ENCODE measurements at regions not wholly inside any gene's neighbourhood (a gene's known extent, or its start where the extent isn't known, plus 50 kb on each side); places are given as distances from the start of the nearest gene placed in this dataset.
"Not testable (repeated sequence)": the region's sequence is repeated elsewhere in the genome, so short reads cannot be mapped to it uniquely, and the experiment has no call there.

DNA sequence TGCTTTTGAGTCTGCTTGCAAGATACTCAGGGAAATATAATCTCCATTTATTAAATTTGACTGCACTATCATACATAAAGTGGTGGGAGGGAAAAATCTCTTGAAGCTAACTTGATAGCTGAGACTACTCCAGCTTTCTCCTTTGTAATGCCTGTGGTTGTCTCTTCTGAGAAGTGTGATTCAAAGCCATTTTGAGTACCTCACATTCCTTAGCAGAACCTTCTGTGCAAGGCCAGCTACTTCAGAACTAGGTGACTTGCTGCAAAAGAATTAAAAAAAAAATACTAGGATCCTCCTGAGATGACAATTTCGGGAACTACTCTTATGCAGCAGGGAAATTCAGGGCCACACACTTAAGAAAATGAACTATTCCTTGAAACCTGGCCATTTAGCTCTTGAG, 294.8 kb downstream of the MDFIC start:
- Histone ChIP-seq H3K36me3 (no peaks in the 10 kb centered on the region), H3K9me3 (no peaks in the 10 kb centered on the region), H3K4me1 (peaks cover 4 to 12% of the 10 kb centered on the region in 2 donors), H3K27me3 (no peaks in the 10 kb centered on the region), H3K27ac (peak overlapping the region in 2 of 3 donors; percentile 31 to 32), H3K4me3 (replicated peaks in 1 of 3) (no peak overlapping the region)
- intact Hi-C loops (cut with DNase I): no loop called here
- TF ChIP-seq POLR2A (IDR thresholded peaks at IDR 0.05): no peak
- TF ChIP-seq, protein P1, sequence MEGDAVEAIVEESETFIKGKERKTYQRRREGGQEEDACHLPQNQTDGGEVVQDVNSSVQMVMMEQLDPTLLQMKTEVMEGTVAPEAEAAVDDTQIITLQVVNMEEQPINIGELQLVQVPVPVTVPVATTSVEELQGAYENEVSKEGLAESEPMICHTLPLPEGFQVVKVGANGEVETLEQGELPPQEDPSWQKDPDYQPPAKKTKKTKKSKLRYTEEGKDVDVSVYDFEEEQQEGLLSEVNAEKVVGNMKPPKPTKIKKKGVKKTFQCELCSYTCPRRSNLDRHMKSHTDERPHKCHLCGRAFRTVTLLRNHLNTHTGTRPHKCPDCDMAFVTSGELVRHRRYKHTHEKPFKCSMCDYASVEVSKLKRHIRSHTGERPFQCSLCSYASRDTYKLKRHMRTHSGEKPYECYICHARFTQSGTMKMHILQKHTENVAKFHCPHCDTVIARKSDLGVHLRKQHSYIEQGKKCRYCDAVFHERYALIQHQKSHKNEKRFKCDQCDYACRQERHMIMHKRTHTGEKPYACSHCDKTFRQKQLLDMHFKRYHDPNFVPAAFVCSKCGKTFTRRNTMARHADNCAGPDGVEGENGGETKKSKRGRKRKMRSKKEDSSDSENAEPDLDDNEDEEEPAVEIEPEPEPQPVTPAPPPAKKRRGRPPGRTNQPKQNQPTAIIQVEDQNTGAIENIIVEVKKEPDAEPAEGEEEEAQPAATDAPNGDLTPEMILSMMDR (IDR thresholded peaks at IDR 0.05): no peak
- peak; percentile 23 to 29 for DNase-seq
- WGBS, 2 donors: 32 to 50% methylated on average over 1 of the region's 1 CpG

DNA sequence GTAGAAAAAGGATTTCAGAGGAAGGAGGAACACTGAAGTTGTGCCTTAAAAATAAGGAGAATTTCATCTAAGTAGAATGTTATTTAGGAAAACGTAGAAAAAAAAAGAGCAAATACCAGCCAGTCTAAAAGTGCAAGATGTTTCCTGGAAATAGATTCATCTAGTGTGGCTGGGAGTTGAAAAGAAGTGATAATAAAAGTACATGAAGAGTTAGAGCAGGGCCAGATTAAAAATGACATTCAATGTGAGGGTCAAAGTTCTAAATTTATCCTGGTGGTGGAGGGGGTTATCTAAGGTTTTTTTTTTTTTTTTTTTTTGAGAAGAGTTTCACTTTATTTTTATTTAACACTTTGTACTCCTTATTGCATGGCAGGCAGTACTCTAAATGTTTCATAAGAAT, 289.3 kb downstream of the MDFIC start:
- Histone ChIP-seq H3K9me3 (no peaks in the 10 kb centered on the region), H3K4me3 (replicated peaks in 1 of 3) (no peak overlapping the region), H3K27ac (no peak overlapping the region), H3K36me3 (no peaks in the 10 kb centered on the region), H3K27me3 (no peaks in the 10 kb centered on the region), H3K4me1 (peaks cover 0 to 2% of the 10 kb centered on the region in 2 donors)
- intact Hi-C loops (cut with DNase I): no loop called here
- 60 to 72% methylated on average over 1 of the region's 1 CpG for WGBS, 2 donors
- TF ChIP-seq POLR2A (IDR thresholded peaks at IDR 0.05): no peak
- TF ChIP-seq, protein P1 (IDR thresholded peaks at IDR 0.05): no peak
- no peak for DNase-seq

DNA sequence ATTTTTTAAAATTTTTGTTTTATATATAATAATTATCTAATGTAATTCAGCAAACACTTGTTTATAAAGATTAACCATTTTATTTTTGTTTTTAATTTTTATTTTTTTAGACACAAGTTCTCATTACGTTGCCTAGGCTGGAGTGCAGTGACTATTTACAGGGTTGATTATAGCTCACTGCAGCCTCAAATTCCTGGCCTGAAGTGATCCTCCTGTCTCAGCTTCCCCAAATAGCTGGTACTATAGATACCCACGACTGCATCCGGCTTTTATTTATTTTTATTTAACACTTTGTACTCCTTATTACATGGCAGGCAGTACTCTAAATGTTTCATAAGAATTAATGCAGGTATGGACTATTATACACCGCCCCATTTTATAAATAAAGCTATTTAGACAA, 288.7 kb downstream of the MDFIC start:
- no peak overlapping the region for H3K27ac ChIP-seq
- H3K4me3 ChIP-seq (replicated peaks in 1 of 3): no peak overlapping the region
- DNase-seq: no peak
- H3K4me1 ChIP-seq: no peaks in the 10 kb centered on the region
- WGBS, 2 donors: 79 to 81% methylated on average over 4 of the region's 4 CpGs
- H3K27me3 ChIP-seq: no peaks in the 10 kb centered on the region
- H3K9me3 ChIP-seq: no peaks in the 10 kb centered on the region
- intact Hi-C loops (cut with DNase I): no loop called here
- no peak for TF ChIP-seq POLR2A (IDR thresholded peaks at IDR 0.05)
- TF ChIP-seq, protein P1 (IDR thresholded peaks at IDR 0.05): no peak
- H3K36me3 ChIP-seq: no peaks in the 10 kb centered on the region

DNA sequence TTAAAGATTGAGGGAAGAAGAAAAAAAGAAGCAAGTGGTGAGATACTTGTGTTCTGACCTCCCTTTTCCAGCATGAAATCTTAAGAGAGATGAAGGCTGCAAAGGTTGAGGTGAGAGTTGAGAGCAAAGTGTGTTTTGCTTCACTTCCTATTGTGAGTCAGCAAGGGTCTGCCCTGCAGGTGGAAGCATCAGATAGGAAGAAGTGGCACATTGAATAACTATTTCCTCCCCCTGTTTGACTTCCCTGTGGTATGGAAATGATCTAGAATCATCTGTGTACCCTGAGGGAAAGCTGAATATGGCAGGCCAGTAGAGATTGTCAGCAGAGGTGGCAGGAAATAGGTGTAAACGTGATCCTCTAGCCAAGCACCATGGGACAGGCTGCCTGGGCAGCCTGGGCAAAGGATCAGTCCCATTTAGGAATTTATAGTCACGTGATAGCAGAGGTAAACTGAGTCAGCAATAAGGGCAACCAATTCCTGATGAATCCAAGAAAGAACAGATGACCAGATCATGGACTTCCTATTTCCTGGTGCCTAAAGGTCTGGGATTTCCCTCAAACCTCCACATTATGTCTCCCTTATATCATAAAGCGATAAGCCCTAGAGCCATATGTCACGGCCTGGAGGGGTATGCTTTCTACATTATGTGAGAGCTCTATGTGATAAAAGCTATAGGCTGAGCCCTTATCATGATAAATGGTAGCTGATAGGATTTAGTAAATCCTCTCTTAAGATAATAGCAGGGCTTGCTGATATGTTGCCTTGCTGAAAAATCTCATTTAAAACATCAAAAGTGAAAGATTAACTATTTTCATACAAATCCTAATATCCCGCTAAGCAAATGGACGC, 287.0 kb downstream of the MDFIC start:
- WGBS, 2 donors: 82 to 90% methylated on average over 6 of the region's 6 CpGs
- intact Hi-C loops (cut with DNase I): no loop called here

DNA sequence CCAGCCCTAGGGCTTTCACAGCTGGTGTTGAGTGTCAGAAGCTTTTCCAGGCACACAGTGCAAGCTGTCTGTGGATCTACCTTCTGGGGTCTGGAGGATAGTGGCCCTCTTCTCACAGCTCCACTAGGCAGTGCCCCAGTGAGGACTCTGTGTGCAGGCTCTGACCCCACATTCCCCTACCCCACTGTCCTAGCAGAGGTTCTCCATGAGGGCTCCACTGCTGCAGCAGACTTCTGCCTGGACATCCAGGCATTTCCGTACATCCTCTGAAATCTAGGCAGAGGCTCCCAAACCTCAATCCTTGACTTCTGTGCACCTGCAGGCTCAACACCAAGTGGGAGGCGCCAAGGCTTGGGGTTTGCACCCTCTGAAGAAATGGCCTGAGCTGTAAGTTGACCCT, 284.5 kb downstream of the MDFIC start:
- H3K36me3 ChIP-seq; H3K27ac ChIP-seq; H3K4me3 ChIP-seq (replicated peaks in 1 of 3); intact Hi-C loops (cut with DNase I); H3K4me1 ChIP-seq; H3K9me3 ChIP-seq; DNase-seq; H3K27me3 ChIP-seq: not testable (repeated sequence)
- 80 to 94% methylated on average over 1 to 2 of the region's 2 CpGs for WGBS, 2 donors

More for the DNA sequence above, 287.0 kb downstream of the MDFIC start:
- H3K36me3 ChIP-seq: no peaks in the 10 kb centered on the region
- DNase-seq: no peak
- H3K4me1 ChIP-seq: no peaks in the 10 kb centered on the region
- no peak overlapping the region for H3K27ac ChIP-seq
- no peak overlapping the region for H3K4me3 ChIP-seq (replicated peaks in 1 of 3)
- TF ChIP-seq POLR2A (IDR thresholded peaks at IDR 0.05): no peak
- TF ChIP-seq, protein P1 (IDR thresholded peaks at IDR 0.05): no peak
- no peaks in the 10 kb centered on the region for H3K9me3 ChIP-seq
- no peaks in the 10 kb centered on the region for H3K27me3 ChIP-seq
